ENCODE measurements at regions not wholly inside any gene's neighbourhood (a gene's known extent, or its start where the extent isn't known, plus 50 kb on each side); places are given as distances from the start of the nearest gene placed in this dataset.

DNA sequence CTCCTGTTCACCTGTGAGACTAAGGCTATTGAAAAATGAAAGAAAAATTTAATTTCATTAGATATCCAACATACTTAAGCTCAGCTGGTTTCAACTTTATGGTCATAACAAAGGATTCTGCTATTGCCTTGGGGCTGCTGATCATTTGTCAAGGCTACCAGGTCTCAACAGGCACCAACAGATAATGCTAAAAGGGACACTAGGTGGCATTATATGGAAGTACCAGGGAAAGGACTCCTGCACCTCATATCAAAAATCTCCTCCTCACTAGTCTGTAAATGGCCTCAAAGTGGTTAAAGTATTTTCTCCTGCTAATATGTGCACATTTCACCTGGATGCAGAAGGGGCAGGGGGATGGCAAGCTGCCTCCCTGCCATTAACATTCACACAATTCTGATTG lies 167.9 kb upstream of the REG3A start:
- H3K4me3 ChIP-seq (ENCODE audit: low read length): no peak overlapping the region
- TF ChIP-seq, protein P1, sequence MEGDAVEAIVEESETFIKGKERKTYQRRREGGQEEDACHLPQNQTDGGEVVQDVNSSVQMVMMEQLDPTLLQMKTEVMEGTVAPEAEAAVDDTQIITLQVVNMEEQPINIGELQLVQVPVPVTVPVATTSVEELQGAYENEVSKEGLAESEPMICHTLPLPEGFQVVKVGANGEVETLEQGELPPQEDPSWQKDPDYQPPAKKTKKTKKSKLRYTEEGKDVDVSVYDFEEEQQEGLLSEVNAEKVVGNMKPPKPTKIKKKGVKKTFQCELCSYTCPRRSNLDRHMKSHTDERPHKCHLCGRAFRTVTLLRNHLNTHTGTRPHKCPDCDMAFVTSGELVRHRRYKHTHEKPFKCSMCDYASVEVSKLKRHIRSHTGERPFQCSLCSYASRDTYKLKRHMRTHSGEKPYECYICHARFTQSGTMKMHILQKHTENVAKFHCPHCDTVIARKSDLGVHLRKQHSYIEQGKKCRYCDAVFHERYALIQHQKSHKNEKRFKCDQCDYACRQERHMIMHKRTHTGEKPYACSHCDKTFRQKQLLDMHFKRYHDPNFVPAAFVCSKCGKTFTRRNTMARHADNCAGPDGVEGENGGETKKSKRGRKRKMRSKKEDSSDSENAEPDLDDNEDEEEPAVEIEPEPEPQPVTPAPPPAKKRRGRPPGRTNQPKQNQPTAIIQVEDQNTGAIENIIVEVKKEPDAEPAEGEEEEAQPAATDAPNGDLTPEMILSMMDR (IDR thresholded peaks at IDR 0.05; ENCODE audit: low read depth, low read length, poor library complexity, severe bottlenecking): no peak
- no peak for TF ChIP-seq EZH2phosphoT487 (IDR thresholded peaks at IDR 0.05; ENCODE audit: borderline replicate concordance, low read length)
- H3K79me2 ChIP-seq (ENCODE audit: control insufficient read depth, low read length): no peaks in the 10 kb centered on the region
- no peaks in the 10 kb centered on the region for H4K20me1 ChIP-seq (ENCODE audit: control insufficient read depth, insufficient read depth, low read depth, low read length)
- no peaks in the 10 kb centered on the region for H3K27me3 ChIP-seq (ENCODE audit: control insufficient read depth, low read length)
- H3K9me2 ChIP-seq (replicated peaks; ENCODE audit: control insufficient read depth, low read length): no peaks in the 10 kb centered on the region
- H3K4me2 ChIP-seq (ENCODE audit: low read length): no peak overlapping the region
- no peaks in the 10 kb centered on the region; the same call in 1 of the 2 replicates for H3K9me3 ChIP-seq (ENCODE audit: control insufficient read depth, insufficient read depth, low read length)
- no peaks in the 10 kb centered on the region for H3K36me3 ChIP-seq (ENCODE audit: control insufficient read depth, low read length)
- no peaks in the 10 kb centered on the region for H3F3A ChIP-seq (ENCODE audit: control insufficient read depth, insufficient read depth)
- no peaks in the 10 kb centered on the region for H3K4me1 ChIP-seq (ENCODE audit: control insufficient read depth, low read length)
- no peak overlapping the region for H3K27ac ChIP-seq (ENCODE audit: low read depth, low read length)

- Histone ChIP-seq H3K9me3 (ENCODE audit: control insufficient read depth, insufficient read depth, low read length) (no peaks in the 10 kb centered on the region), H3K27me3 (ENCODE audit: control insufficient read depth, low read length) (no peaks in the 10 kb centered on the region), H3K4me1 (ENCODE audit: control insufficient read depth, low read length) (no peaks in the 10 kb centered on the region), H3F3A (ENCODE audit: control insufficient read depth, insufficient read depth) (no peaks in the 10 kb centered on the region), H4K20me1 (ENCODE audit: control insufficient read depth, insufficient read depth, low read depth, low read length) (no peaks in the 10 kb centered on the region), H3K36me3 (ENCODE audit: control insufficient read depth, low read length) (no peaks in the 10 kb centered on the region), H3K27ac (ENCODE audit: low read depth, low read length) (no peak overlapping the region), H3K9me2 (replicated peaks; ENCODE audit: control insufficient read depth, low read length) (no peaks in the 10 kb centered on the region), H3K4me2 (ENCODE audit: low read length) (no peak overlapping the region), H3K4me3 (ENCODE audit: low read length) (no peak overlapping the region), H3K79me2 (ENCODE audit: control insufficient read depth, low read length) (no peaks in the 10 kb centered on the region)
- no peak for TF ChIP-seq EZH2phosphoT487 (IDR thresholded peaks at IDR 0.05; ENCODE audit: borderline replicate concordance, low read length)
- TF ChIP-seq, protein P1 (IDR thresholded peaks at IDR 0.05; ENCODE audit: low read depth, low read length, poor library complexity, severe bottlenecking): no peak
Measured at GRCh38 chr2:79320871-79321270, 161.3 kb upstream of the REG3A start.

GRCh38 chr2:79294994-79295393 lies 135.4 kb upstream of the REG3A start:
- H4K20me1 ChIP-seq (ENCODE audit: control insufficient read depth, insufficient read depth, low read depth, low read length): no peaks in the 10 kb centered on the region
- no peaks in the 10 kb centered on the region for H3K27me3 ChIP-seq (ENCODE audit: control insufficient read depth, low read length)
- no peak for TF ChIP-seq EZH2phosphoT487 (IDR thresholded peaks at IDR 0.05; ENCODE audit: borderline replicate concordance, low read length)
- TF ChIP-seq, protein P1 (IDR thresholded peaks at IDR 0.05; ENCODE audit: low read depth, low read length, poor library complexity, severe bottlenecking): no peak
- H3K4me3 ChIP-seq (ENCODE audit: low read length): no peak overlapping the region
- H3K4me1 ChIP-seq (ENCODE audit: control insufficient read depth, low read length): no peaks in the 10 kb centered on the region
- H3K4me2 ChIP-seq (ENCODE audit: low read length): no peak overlapping the region
- H3K9me2 ChIP-seq (replicated peaks; ENCODE audit: control insufficient read depth, low read length): no peaks in the 10 kb centered on the region
- no peak overlapping the region for H3K27ac ChIP-seq (ENCODE audit: low read depth, low read length)
- no peaks in the 10 kb centered on the region for H3K79me2 ChIP-seq (ENCODE audit: control insufficient read depth, low read length)
- H3F3A ChIP-seq (ENCODE audit: control insufficient read depth, insufficient read depth): no peaks in the 10 kb centered on the region
- no peaks in the 10 kb centered on the region for H3K36me3 ChIP-seq (ENCODE audit: control insufficient read depth, low read length)
- H3K9me3 ChIP-seq (ENCODE audit: control insufficient read depth, insufficient read depth, low read length): no peaks in the 10 kb centered on the region

GRCh38 chr2:79292958-79293315 lies 133.4 kb upstream of the REG3A start:
- Histone ChIP-seq H3K4me3 (ENCODE audit: low read length) (no peak overlapping the region), H3K4me2 (ENCODE audit: low read length) (no peak overlapping the region), H3K9me2 (replicated peaks; ENCODE audit: control insufficient read depth, low read length) (no peaks in the 10 kb centered on the region), H4K20me1 (ENCODE audit: control insufficient read depth, insufficient read depth, low read depth, low read length) (no peaks in the 10 kb centered on the region), H3K36me3 (ENCODE audit: control insufficient read depth, low read length) (no peaks in the 10 kb centered on the region), H3F3A (ENCODE audit: control insufficient read depth, insufficient read depth) (no peaks in the 10 kb centered on the region), H3K9me3 (ENCODE audit: control insufficient read depth, insufficient read depth, low read length) (no peaks in the 10 kb centered on the region; the same call in 1 of the 2 replicates), H3K27me3 (ENCODE audit: control insufficient read depth, low read length) (no peaks in the 10 kb centered on the region), H3K4me1 (ENCODE audit: control insufficient read depth, low read length) (no peaks in the 10 kb centered on the region), H3K27ac (ENCODE audit: low read depth, low read length) (no peak overlapping the region), H3K79me2 (ENCODE audit: control insufficient read depth, low read length) (no peaks in the 10 kb centered on the region)
- TF ChIP-seq, protein P1 (IDR thresholded peaks at IDR 0.05; ENCODE audit: low read depth, low read length, poor library complexity, severe bottlenecking): no peak
- no peak for TF ChIP-seq EZH2phosphoT487 (IDR thresholded peaks at IDR 0.05; ENCODE audit: borderline replicate concordance, low read length)
